GM13977 (cell line): ENCODE measurements at regions not wholly inside any gene's neighbourhood (a gene's known extent, or its start where the extent isn't known, plus 50 kb on each side); places are given as distances from the start of the nearest gene placed in this dataset.

Experiments
- DNase-seq: peaks from one replicate; pipeline ENCODE4 v3.0.0; 2012; ENCODE audit warnings: low spot score
- in situ Hi-C: fragments of 300-500 bp; cut with MboI; formaldehyde crosslinking; loops from one replicate; pipeline ENCODE4 v1.12.0; 2022; ENCODE audit warnings: low sequenced_read_pairs, low pct_unique_long_range_greater_than_20kb, mixed read lengths, inconsistent platforms; ENCODE audit not compliant: unreplicated experiment
- TF ChIP-seq, protein P1 (sequence below): IDR thresholded peaks from 2 replicates; pipeline ENCODE4 v1.5.1; 2012; ENCODE audit warnings: mild to moderate bottlenecking, control low read depth; ENCODE audit not compliant: insufficient read depth; ENCODE audit errors: extremely low read depth, missing control alignments

GRCh38 chr13:30564489-30564888, 53.2 kb upstream of the USPL1 start:
- no peak for DNase-seq
- in situ Hi-C loops, result no loop called here
- TF ChIP-seq, protein P1, sequence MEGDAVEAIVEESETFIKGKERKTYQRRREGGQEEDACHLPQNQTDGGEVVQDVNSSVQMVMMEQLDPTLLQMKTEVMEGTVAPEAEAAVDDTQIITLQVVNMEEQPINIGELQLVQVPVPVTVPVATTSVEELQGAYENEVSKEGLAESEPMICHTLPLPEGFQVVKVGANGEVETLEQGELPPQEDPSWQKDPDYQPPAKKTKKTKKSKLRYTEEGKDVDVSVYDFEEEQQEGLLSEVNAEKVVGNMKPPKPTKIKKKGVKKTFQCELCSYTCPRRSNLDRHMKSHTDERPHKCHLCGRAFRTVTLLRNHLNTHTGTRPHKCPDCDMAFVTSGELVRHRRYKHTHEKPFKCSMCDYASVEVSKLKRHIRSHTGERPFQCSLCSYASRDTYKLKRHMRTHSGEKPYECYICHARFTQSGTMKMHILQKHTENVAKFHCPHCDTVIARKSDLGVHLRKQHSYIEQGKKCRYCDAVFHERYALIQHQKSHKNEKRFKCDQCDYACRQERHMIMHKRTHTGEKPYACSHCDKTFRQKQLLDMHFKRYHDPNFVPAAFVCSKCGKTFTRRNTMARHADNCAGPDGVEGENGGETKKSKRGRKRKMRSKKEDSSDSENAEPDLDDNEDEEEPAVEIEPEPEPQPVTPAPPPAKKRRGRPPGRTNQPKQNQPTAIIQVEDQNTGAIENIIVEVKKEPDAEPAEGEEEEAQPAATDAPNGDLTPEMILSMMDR, result no peak

DNA sequence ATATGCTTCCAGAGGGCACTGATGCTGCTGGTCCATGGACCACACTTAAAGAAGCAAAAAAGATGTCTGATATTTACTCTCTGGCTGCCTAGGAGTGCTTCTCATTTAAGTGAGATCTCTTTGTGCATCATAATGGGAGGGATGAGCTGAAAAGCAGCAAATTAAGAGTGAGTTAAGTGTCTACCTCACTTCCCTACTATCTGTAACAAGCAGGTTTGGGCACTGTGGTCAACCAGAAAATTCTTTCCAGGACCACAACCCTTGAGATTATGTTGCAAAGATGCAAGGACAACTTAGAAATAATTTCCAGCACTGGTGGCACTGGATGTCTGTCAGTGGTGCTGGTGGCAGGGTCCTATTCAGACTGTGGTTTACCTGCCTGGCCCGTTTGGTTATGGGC, 52.1 kb upstream of the USPL1 start:
- TF ChIP-seq, protein P1, result no peak
- in situ Hi-C loops, result no loop called here
- DNase-seq, result no peak

DNA sequence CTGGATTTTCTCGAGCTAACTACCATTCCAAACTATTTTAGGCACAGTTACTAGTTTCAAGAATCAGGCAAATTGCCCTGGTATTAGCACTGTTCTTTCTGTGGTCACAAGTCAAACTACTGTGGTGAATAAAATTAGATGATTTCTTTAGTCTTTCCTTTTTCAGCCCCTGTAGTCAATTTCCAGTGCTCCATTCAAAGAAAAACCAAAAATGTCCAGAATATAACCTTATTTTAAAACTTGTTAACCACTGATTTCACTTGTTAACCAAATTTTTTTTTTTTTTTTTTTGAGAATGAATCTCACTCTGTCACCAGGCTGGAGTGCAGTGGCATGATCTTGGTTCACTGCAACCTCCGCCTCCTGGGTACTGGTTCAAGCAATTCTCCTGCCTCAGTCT, 50.6 kb upstream of the USPL1 start:
- in situ Hi-C loops, result no loop called here
- DNase-seq, result no peak

More for the DNA sequence above, 50.6 kb upstream of the USPL1 start:
- TF ChIP-seq, protein P1, result no peak
